HG03469 (cell line): ENCODE measurements at regions not wholly inside any gene's neighbourhood (a gene's known extent, or its start where the extent isn't known, plus 50 kb on each side); places are given as distances from the start of the nearest gene placed in this dataset.

Experiments
- ATAC-seq: cut with Tn5 transposase; IDR thresholded peaks from one replicate; pipeline ENCODE4 v1.9.1; 2021; ENCODE audit warnings: mild to moderate bottlenecking, moderate library complexity, moderate number of reproducible peaks; ENCODE audit not compliant: unreplicated experiment

DNA sequence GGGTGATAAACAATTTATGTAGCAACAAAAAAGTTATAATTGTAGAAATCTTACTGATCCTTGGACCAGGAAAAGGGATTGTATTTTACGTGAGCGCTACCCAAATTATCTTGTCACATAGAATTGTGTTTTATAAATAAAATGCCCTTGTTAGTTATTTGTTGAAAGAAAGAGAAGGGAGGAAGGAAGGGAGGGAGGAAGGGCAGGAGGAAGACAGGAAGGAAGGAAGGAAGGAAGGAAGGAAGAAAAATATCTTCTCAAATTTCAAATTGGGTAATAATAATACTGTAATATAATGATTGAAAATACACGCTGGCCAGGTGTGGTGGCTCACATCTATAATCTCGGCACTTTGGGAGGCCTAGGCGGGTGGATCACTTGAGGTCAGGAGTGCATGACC is 206.2 kb upstream of the TLL1 start:
- no peak for ATAC-seq

- no peak for ATAC-seq
These were observed 205.1 kb upstream of the TLL1 start for GRCh38 chr4:165667969-165668368.

- ATAC-seq, result no peak
These were observed 204.3 kb upstream of the TLL1 start for GRCh38 chr4:165668694-165669093.

- ATAC-seq, result no peak
These were observed 196.0 kb upstream of the TLL1 start for GRCh38 chr4:165677081-165677480.

DNA sequence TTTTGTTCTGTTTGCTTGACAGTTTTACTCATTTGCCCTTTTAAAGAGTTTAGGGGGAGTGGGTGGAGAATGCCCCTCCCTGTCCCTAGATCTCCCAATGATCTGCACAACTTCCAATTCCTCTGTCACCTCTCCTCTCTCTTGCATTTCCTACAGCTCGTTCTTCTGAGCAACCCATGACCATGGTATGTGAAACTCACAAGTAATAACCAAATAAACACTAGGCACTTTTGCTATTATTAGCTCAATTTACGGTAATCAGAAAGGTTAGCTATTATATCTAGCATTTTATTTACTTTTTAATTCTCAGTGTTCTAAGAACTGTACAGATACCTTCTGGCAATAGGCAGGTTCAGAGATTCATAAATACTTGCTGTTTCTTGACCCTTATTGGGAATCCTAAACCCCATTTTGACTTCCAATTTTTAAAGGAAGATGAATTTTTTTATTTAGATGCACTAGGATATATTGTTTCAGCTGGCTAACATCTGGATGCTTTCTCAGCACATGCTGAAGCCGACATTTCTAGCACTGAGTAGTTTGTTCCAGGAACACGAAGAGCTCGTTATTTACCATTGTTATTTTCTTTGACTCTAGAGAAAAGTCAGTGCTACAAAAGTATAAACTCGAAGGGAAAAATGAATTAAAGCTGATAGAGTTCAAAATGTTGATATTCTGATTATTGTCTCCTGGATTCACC is 194.7 kb upstream of the TLL1 start:
- no peak for ATAC-seq

DNA sequence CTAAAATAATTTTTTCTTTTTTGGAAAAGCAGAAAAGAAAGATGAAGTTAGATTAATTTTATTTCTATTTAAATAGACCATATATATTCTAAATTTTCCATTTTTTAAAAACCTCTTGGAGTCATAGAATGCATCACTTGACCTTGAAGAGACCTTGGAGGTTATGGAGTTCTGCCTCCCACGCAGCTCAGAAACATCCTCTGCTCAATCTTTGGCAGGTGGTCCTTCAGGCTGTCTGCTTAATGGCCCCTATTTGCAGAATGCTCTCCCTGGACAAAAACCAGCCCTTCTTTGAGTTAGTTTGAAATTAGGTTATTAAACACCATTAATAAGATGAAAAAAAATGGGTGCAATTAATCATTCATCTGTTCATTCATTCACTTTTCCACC is 194.1 kb upstream of the TLL1 start:
- no peak for ATAC-seq

DNA sequence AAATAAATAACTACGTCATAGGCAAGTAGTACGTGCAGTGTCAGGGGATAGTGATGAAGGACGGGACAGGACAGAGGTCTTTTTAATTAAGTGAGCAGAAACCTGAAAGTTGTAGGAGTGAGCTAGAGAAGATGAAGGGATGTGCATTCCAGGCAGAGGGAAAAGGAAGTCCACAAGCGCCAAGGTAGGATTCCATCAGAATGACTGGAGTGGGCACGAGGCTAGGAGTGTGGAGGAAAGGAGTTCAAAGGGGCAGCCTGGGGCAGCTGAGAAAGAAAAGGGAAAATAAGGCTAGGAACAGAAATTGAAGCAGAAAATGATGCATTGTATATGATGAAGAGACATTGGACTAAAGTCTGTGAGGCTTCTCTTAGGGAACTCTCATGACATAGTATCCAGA is 192.2 kb upstream of the TLL1 start:
- no peak for ATAC-seq

- ATAC-seq, result no peak
These were observed 190.4 kb upstream of the TLL1 start for GRCh38 chr4:165682611-165683010.

- no peak for ATAC-seq
These were observed 188.7 kb upstream of the TLL1 start for GRCh38 chr4:165684177-165684805.

DNA sequence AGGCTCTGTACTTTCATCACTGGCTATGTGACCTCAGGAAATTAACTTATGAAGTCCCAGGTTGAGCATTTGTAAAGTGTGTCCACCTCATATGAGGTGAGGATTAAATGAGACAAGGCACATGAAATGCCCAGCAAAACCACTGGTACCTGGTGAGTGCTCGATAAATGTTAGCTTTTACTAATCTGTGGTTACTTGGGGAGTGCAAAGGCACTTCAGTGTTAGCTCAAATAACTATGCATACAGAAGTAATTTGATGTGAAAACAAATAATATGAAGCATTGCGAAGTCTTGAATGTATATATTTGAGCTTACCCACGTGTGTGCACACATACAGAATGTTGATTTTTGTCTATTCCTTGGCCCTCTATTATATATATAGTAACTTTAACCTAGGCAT is 186.3 kb upstream of the TLL1 start:
- ATAC-seq, result no peak

DNA sequence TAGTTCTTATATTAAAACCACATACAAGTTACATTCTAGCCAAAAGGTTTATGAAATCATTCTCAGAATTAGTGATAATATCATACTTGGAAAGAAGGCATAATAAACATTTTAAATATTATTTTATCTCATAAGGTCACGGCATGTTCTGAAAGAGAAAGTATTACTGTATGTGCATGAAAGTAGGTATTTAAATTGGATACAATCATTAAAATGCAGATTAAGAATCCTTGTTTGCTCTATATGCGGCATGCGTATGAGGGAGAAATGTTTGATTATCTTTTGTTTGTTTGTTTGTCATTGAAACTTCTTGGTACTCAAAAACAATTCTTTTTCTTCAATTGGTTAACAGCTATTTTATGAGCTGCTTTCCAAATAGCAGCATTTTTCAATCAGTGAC is 183.9 kb upstream of the TLL1 start:
- no peak for ATAC-seq

GRCh38 chr4:165692082-165692481 is 181.0 kb upstream of the TLL1 start:
- no peak for ATAC-seq

- no peak for ATAC-seq
These were observed 174.8 kb upstream of the TLL1 start for GRCh38 chr4:165698272-165698671.

GRCh38 chr4:165699055-165699454 is 174.0 kb upstream of the TLL1 start:
- no peak for ATAC-seq

- ATAC-seq, result no peak
These were observed 172.2 kb upstream of the TLL1 start for GRCh38 chr4:165700855-165701254.

- ATAC-seq, result no peak
These were observed 165.9 kb upstream of the TLL1 start for GRCh38 chr4:165707128-165707527.

DNA sequence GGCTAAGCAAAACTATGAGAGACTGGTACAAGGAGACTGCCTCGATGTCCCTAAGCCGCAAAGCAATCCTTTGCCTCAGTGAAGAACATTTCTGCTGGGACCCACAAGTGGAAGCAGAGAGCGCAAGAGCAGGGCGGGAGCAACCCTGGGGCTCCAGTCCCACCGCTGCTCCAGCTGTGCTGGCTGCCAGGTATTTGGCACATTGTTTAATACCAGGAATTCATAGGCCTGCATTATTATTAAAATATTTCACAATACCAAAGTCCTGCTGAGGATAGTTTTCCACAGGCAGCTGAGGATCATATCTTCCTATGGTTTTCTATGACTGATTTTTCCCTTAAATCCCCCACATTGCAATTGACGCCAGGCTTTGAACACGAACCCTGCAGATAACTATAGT is 163.5 kb upstream of the TLL1 start:
- no peak for ATAC-seq

- no peak for ATAC-seq
These were observed 163.0 kb upstream of the TLL1 start for GRCh38 chr4:165709973-165710526.

- no peak for ATAC-seq
These were observed 161.6 kb upstream of the TLL1 start for GRCh38 chr4:165711436-165711835.

DNA sequence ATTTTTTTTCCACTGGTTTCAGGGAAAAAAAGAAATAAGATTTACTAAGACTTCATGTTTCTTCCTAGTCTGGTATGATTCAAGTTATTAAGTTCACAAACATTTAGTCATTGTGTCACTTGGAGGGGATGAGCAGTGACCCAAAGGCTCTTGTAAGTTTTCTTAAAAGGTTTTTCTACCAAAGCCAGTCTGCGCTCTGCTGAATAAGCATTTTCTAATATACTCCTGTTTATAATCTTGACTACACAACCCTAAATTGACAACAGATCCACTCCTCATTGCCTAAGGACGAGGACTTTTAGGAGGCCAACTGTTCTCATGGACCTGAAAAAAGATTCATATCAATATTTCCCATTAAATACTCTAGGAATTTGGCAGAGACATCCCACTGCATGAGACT is 161.1 kb upstream of the TLL1 start:
- ATAC-seq, result no peak

- ATAC-seq, result no peak
These were observed 158.4 kb upstream of the TLL1 start for GRCh38 chr4:165714650-165715049.

DNA sequence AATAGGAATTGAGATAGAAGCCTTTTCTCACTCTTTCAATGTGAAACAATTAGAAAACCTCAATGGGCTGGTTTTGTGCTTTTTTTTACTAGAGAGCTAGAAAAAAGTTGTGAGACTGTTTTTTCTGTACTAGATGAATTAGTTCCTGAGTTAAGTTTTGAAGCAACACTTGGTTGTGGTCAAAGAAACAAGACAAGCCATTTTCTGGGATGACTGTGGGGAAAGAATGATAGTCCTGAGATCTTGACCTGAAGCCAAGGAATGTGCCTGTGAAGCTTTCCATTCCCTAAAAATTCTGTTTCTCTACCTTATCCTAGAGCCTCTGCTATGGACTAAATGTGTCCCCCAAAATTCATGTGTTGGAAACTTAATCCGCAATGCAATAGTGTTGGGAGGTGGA is 157.8 kb upstream of the TLL1 start:
- ATAC-seq, result no peak

GRCh38 chr4:165715989-165716388 is 157.0 kb upstream of the TLL1 start:
- ATAC-seq, result no peak
